Activated B cell treated with CpG ODN at 0.5 μM for 24 hours (primary cell): ENCODE measurements at regions not wholly inside any gene's neighbourhood (a gene's known extent, or its start where the extent isn't known, plus 50 kb on each side); places are given as distances from the start of the nearest gene placed in this dataset.
"Not testable (repeated sequence)": the region's sequence is repeated elsewhere in the genome, so short reads cannot be mapped to it uniquely, and the experiment has no call there.

Source experiments
- ATAC-seq: fragments of 200-7000 bp; cut with Tn5 transposase; one replicate; pipeline ENCODE4 v1.10.0; 2021; ENCODE audit warnings: low read depth, mild to moderate bottlenecking, moderate library complexity
- CTCF ChIA-PET: fragments of 350-600 bp; sonication (Branson Sonifier 250); formaldehyde crosslinking; loops from one replicate; lab custom pipeline; 2021; ENCODE audit warnings: antibody characterized with exemption; lab: Charles Lee
- POLR2A ChIA-PET: fragments of 350-600 bp; sonication (Branson Sonifier 250); formaldehyde crosslinking; loops from one replicate; lab custom pipeline; 2021; ENCODE audit warnings: antibody characterized with exemption; lab: Charles Lee
- DNase-seq: peaks from one replicate; pipeline ENCODE4 v3.0.0; 2022
- H3K27ac Mint-ChIP-seq: one replicate; pipeline ENCODE4 v1.8.0; 2020; ENCODE audit warnings: mixed read lengths
- H3K27me3 Mint-ChIP-seq: one replicate; pipeline ENCODE4 v1.8.0; 2021; ENCODE audit warnings: mixed read lengths
- H3K36me3 Mint-ChIP-seq: one replicate; pipeline ENCODE4 v1.8.0; 2021; ENCODE audit warnings: low read depth, mixed read lengths
- H3K4me1 Mint-ChIP-seq: one replicate; pipeline ENCODE4 v1.8.0; 2021; ENCODE audit warnings: mixed read lengths
- H3K4me3 Mint-ChIP-seq: one replicate; pipeline ENCODE4 v1.8.0; 2020; ENCODE audit warnings: mild to moderate bottlenecking, mixed read lengths
- H3K9me3 Mint-ChIP-seq: one replicate; pipeline ENCODE4 v1.8.0; 2020; ENCODE audit warnings: mixed read lengths
- CTCF ChIP-seq: fragments of 200-600 bp; IDR thresholded peaks from one replicate; pipeline ENCODE4 v1.8.0; 2022; ENCODE audit warnings: antibody characterized with exemption, mild to moderate bottlenecking
- intact Hi-C: fragments of 100-400 bp; cut with micrococcal nuclease; formaldehyde crosslinking; loops from one replicate; pipeline ENCODE4 v1.15.1; 2024

GRCh38 chr7:125830743-125831142 is 901.1 kb upstream of the POT1 start:
- no peak for DNase-seq
- Mint-ChIP-seq H3K36me3 (no peaks in the 10 kb centered on the region), H3K9me3 (peaks cover 32% of the 10 kb centered on the region), H3K27me3 (no peaks in the 10 kb centered on the region), H3K4me1 (no peaks in the 10 kb centered on the region), H3K27ac (no peak overlapping the region), H3K4me3 (no peak overlapping the region)
- intact Hi-C loops: no loop called here
- no peak for ATAC-seq
- ChIA-PET POLR2A (no interaction called here), CTCF (no interaction called here)
- TF ChIP-seq CTCF: no peak

- Mint-ChIP-seq H3K36me3 (no peaks in the 10 kb centered on the region), H3K4me3 (no peak overlapping the region), H3K27me3 (no peaks in the 10 kb centered on the region), H3K9me3 (peaks cover 28% of the 10 kb centered on the region), H3K4me1 (no peaks in the 10 kb centered on the region), H3K27ac (no peak overlapping the region)
- intact Hi-C loops: no loop called here
- CTCF ChIA-PET: no interaction called here
- DNase-seq (no peak), ATAC-seq (no peak)
- no peak for TF ChIP-seq CTCF
- POLR2A ChIA-PET: no interaction called here
These were observed 898.6 kb upstream of the POT1 start for GRCh38 chr7:125828153-125828700.

GRCh38 chr7:125823538-125823937 is 893.9 kb upstream of the POT1 start:
- ChIA-PET CTCF (no interaction called here), POLR2A (no interaction called here)
- DNase-seq (no peak), ATAC-seq (no peak)
- Mint-ChIP-seq H3K36me3 (no peaks in the 10 kb centered on the region), H3K27ac (no peak overlapping the region), H3K27me3 (no peaks in the 10 kb centered on the region), H3K9me3 (peaks cover 20% of the 10 kb centered on the region), H3K4me1 (no peaks in the 10 kb centered on the region), H3K4me3 (no peak overlapping the region)
- TF ChIP-seq CTCF: no peak
- intact Hi-C loops: no loop called here

GRCh38 chr7:125820495-125820894 is 890.9 kb upstream of the POT1 start:
- CTCF ChIA-PET: no interaction called here
- no peak overlapping the region for H3K4me3 Mint-ChIP-seq
- no peaks in the 10 kb centered on the region for H3K27me3 Mint-ChIP-seq
- peaks cover 3% of the 10 kb centered on the region for H3K9me3 Mint-ChIP-seq
- no peaks in the 10 kb centered on the region for H3K36me3 Mint-ChIP-seq
- intact Hi-C loops: no loop called here
- no peaks in the 10 kb centered on the region for H3K4me1 Mint-ChIP-seq
- POLR2A ChIA-PET: no interaction called here
- no peak for TF ChIP-seq CTCF
- no peak for DNase-seq
- no peak overlapping the region for H3K27ac Mint-ChIP-seq
- no peak for ATAC-seq

- DNase-seq: no peak
- Mint-ChIP-seq H3K4me3 (no peak overlapping the region), H3K9me3 (peaks cover 3% of the 10 kb centered on the region), H3K27me3 (no peaks in the 10 kb centered on the region), H3K27ac (no peak overlapping the region), H3K4me1 (no peaks in the 10 kb centered on the region), H3K36me3 (no peaks in the 10 kb centered on the region)
- ChIA-PET POLR2A (no interaction called here), CTCF (no interaction called here)
- no peak for ATAC-seq
- no peak for TF ChIP-seq CTCF
- intact Hi-C loops: no loop called here
These were observed 884.5 kb upstream of the POT1 start for GRCh38 chr7:125814100-125814499.

- H3K9me3 Mint-ChIP-seq, H3K4me3 Mint-ChIP-seq, H3K27ac Mint-ChIP-seq, H3K27me3 Mint-ChIP-seq, POLR2A ChIA-PET, CTCF ChIA-PET, H3K36me3 Mint-ChIP-seq, ATAC-seq, intact Hi-C loops, DNase-seq, H3K4me1 Mint-ChIP-seq: not testable (repeated sequence)
These were observed 876.9 kb upstream of the POT1 start for GRCh38 chr7:125806491-125806890.
